ENCODE measurements at regions not wholly inside any gene's neighbourhood (a gene's known extent, or its start where the extent isn't known, plus 50 kb on each side); places are given as distances from the start of the nearest gene placed in this dataset.

GRCh38 chr2:221166292-221166691 is 405.8 kb downstream of the EPHA4 start:
- intact Hi-C loops (cut with DNase I) = no loop called here

GRCh38 chr2:221167561-221167960 is 404.5 kb downstream of the EPHA4 start:
- H3K4me3 ChIP-seq = no peak overlapping the region
- no peak for ATAC-seq
- no peak for DNase-seq

More at GRCh38 chr2:221166292-221166691, 405.8 kb downstream of the EPHA4 start:
- Histone ChIP-seq H3K27me3 (no peaks in the 10 kb centered on the region), H3K36me3 (replicated peaks in 1 of 2; ENCODE audit: insufficient read depth in 1 of 2, low read depth in 2 of 2) (no peaks in the 10 kb centered on the region), H3K27ac (no peak overlapping the region), H3K9me3 (no peaks in the 10 kb centered on the region), H3K4me1 (no peaks in the 10 kb centered on the region), H3K4me3 (no peak overlapping the region)
- DNase-seq (no peak), ATAC-seq (no peak)
- TF ChIP-seq POLR2A (IDR thresholded peaks at IDR 0.05) (no peak), CTCF (IDR thresholded peaks at IDR 0.05) (no peak)
- 67 to 81% methylated on average over 7 of the region's 7 CpGs for WGBS, 2 donors

GRCh38 chr2:221169724-221170123 is 402.4 kb downstream of the EPHA4 start:
- Histone ChIP-seq H3K9me3 (no peaks in the 10 kb centered on the region), H3K27ac (no peak overlapping the region), H3K27me3 (no peaks in the 10 kb centered on the region), H3K4me1 (no peaks in the 10 kb centered on the region), H3K36me3 (replicated peaks in 1 of 2; ENCODE audit: insufficient read depth in 1 of 2, low read depth in 2 of 2) (no peaks in the 10 kb centered on the region), H3K4me3 (no peak overlapping the region)
- ATAC-seq (no peak), DNase-seq (no peak)
- 87 to 90% methylated on average over 6 of the region's 6 CpGs for WGBS, 2 donors
- TF ChIP-seq CTCF (IDR thresholded peaks at IDR 0.05) (no peak), POLR2A (IDR thresholded peaks at IDR 0.05) (no peak)
- intact Hi-C loops (cut with DNase I) = no loop called here

More at GRCh38 chr2:221167561-221167960, 404.5 kb downstream of the EPHA4 start:
- H3K9me3 ChIP-seq = no peaks in the 10 kb centered on the region
- TF ChIP-seq POLR2A (IDR thresholded peaks at IDR 0.05) = no peak
- TF ChIP-seq CTCF (IDR thresholded peaks at IDR 0.05) = no peak
- no peaks in the 10 kb centered on the region for H3K4me1 ChIP-seq
- intact Hi-C loops (cut with DNase I) = no loop called here
- H3K36me3 ChIP-seq (replicated peaks in 1 of 2; ENCODE audit: insufficient read depth in 1 of 2, low read depth in 2 of 2) = no peaks in the 10 kb centered on the region
- no peaks in the 10 kb centered on the region for H3K27me3 ChIP-seq
- H3K27ac ChIP-seq = no peak overlapping the region

GRCh38 chr2:221170548-221170947 is 401.6 kb downstream of the EPHA4 start:
- ATAC-seq (no peak), DNase-seq (no peak)
- intact Hi-C loops (cut with DNase I) = no loop called here
- no peaks in the 10 kb centered on the region for H3K27me3 ChIP-seq
- H3K9me3 ChIP-seq = no peaks in the 10 kb centered on the region
- no peaks in the 10 kb centered on the region for H3K36me3 ChIP-seq (replicated peaks in 1 of 2; ENCODE audit: insufficient read depth in 1 of 2, low read depth in 2 of 2)
- TF ChIP-seq POLR2A (IDR thresholded peaks at IDR 0.05) (no peak), CTCF (IDR thresholded peaks at IDR 0.05) (no peak)
- no peak overlapping the region for H3K4me3 ChIP-seq
- WGBS, 2 donors = 63 to 72% methylated on average over 1 of the region's 1 CpG
- no peaks in the 10 kb centered on the region for H3K4me1 ChIP-seq
- H3K27ac ChIP-seq = no peak overlapping the region

GRCh38 chr2:221176667-221177066 is 395.4 kb downstream of the EPHA4 start:
- no peaks in the 10 kb centered on the region for H3K9me3 ChIP-seq
- H3K4me1 ChIP-seq = no peaks in the 10 kb centered on the region
- H3K27ac ChIP-seq = no peak overlapping the region
- TF ChIP-seq POLR2A (IDR thresholded peaks at IDR 0.05) = no peak
- no peak for TF ChIP-seq CTCF (IDR thresholded peaks at IDR 0.05)
- H3K27me3 ChIP-seq = no peaks in the 10 kb centered on the region
- no peak overlapping the region for H3K4me3 ChIP-seq
- no peaks in the 10 kb centered on the region for H3K36me3 ChIP-seq (replicated peaks in 1 of 2; ENCODE audit: insufficient read depth in 1 of 2, low read depth in 2 of 2)
- ATAC-seq (no peak), DNase-seq (no peak)
- intact Hi-C loops (cut with DNase I) = no loop called here
- 62 to 67% methylated on average over 6 of the region's 6 CpGs for WGBS, 2 donors

Data from body of pancreas (tissue), 4 donors.